K562 (cell line): ENCODE measurements at regions not wholly inside any gene's neighbourhood (a gene's known extent, or its start where the extent isn't known, plus 50 kb on each side); places are given as distances from the start of the nearest gene placed in this dataset.

Source experiments
- ZNF274 ChIP-seq: IDR thresholded peaks from 2 replicates; pipeline ENCODE4 v1.6.1; 2011; ENCODE audit warnings: low read depth, mild to moderate bottlenecking, low read length, moderate library complexity, borderline replicate concordance
- ZNF395 ChIP-seq: fragments of 200-800 bp; sonication (Bioruptor generic); IDR thresholded peaks from 2 replicates; pipeline ENCODE4 v1.6.1; 2017; ENCODE audit warnings: missing genetic modification characterization, missing compliant biosample characterization

- no peak for TF ChIP-seq ZNF274
- TF ChIP-seq ZNF395, result no peak
These were observed 720.3 kb downstream of the GALR1 start for GRCh38 chr18:77969972-77970371.
